8988T (cell line): ENCODE measurements at regions not wholly inside any gene's neighbourhood (a gene's known extent, or its start where the extent isn't known, plus 50 kb on each side); places are given as distances from the start of the nearest gene placed in this dataset.

Experiments
- DNase-seq: peaks from one replicate; pipeline ENCODE4 v3.0.0; 2011

- no peak for DNase-seq
Measured at GRCh38 chr4:38606587-38606905, 57.5 kb upstream of the KLF3 start.

- no peak for DNase-seq
Measured at GRCh38 chr4:38609614-38610013, 54.4 kb upstream of the KLF3 start.

GRCh38 chr4:38610521-38610920 is 53.5 kb upstream of the KLF3 start:
- no peak for DNase-seq

DNA sequence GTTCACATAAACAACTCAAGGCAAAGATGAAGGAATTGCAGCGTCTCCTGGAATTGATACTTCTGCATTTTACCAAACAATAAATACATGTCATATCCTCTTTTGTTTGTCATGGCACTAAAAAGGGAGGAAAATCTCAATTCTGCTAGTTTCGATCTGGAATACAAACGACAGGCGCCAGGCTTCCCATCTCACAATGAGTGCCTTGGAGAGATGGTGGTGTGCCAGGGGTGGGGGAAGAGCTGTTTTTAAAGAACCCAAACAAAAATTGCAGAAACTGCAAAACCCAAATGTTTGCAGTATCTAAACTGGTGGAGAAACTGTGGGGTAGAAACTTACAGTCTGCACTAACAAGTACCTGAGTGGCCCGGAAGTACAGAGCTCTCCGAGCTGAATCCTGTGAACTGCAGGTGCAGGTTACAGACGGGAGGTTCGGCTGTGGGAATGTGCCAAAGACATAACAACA is 53.0 kb upstream of the KLF3 start:
- DNase-seq: no peak

GRCh38 chr4:38611676-38612075 is 52.3 kb upstream of the KLF3 start:
- DNase-seq: no peak

DNA sequence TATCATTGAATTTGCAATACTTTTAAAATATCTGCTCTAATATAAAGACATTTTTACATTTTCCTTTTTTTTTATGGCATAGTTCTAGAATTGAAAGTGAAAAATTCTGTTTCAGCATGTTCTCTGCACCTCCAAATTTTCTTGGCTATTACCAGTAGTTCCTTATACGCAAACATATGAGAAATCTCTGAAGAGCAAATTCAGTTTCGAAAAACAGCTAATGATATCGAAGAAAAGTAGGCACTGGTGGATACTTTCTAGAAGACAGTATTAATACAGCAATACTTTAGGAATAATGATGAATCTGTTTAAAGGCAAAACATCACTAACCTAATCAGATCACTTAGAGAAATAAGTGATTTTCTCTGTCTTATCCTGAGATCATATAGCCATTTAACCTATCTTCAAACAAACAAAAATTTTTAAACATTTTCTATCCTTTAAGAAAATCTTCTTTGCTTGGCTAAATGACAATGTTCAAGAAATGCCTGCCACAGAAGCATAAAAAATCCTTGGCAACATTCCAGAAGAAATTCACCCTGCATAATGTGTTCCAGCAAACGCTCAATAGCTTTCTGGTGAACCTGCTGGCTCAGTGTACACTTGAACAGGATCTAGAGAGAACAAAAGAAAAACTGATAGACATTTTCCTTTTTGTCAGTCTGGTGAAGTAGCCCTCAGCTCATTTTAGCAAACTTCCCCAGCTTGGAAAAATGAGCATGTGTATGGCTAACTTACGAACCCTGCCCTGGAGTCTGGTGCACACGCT is 51.2 kb upstream of the KLF3 start:
- DNase-seq: no peak
